ENCODE measurements at regions not wholly inside any gene's neighbourhood (a gene's known extent, or its start where the extent isn't known, plus 50 kb on each side); places are given as distances from the start of the nearest gene placed in this dataset.

DNA sequence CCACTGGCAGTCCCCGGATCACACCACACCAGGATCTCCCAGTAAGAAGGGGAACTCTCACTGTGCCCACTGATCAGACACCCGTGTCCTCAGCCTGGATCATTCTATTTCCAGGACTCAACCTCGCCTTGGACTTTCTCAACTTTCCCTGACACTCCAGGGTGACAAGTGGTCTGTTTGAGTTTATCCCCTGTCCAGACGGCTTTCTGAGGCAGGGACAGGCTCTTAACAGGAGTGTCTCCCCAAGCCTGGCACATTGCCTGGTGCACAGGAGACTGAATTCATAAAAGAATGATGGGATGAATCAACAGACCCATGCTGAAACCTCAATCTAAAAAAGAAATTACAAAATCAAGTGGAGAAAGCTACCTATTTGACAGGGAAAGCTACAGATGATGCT is 606.6 kb downstream of the EFNB2 start:
- no peak overlapping the region for H3K27ac ChIP-seq
- no peak for DNase-seq
- no peaks in the 10 kb centered on the region for H3K27me3 ChIP-seq (ENCODE audit: insufficient read depth, low read depth, severe bottlenecking)
- no peak overlapping the region for H3K4me3 ChIP-seq (ENCODE audit: low read depth, low read length)
- no peaks in the 10 kb centered on the region for H3K9me3 ChIP-seq (ENCODE audit: severe bottlenecking)
- no peak for TF ChIP-seq CTCF (IDR thresholded peaks at IDR 0.05; ENCODE audit: low read depth, low read length)
- H3K36me3 ChIP-seq: no peaks in the 10 kb centered on the region

DNA sequence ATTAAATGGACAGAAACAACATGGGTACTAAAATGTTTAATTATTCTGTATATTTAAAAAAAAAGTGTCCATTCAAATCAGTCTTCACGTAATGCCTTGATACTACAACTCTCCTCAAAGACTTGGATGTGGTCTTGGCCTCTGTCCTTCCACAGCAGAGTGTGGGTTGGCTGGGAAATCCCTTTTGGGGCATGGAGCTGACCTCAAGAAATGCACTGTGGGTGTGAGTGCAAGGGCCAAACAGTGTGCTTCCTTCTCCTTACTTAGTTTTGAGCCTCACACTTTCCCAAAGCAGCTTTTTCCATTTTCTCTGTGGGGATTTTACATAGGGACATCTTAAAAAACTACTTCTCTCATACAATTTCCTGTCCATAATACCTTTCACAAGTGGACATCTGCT is 607.4 kb downstream of the EFNB2 start:
- no peak for DNase-seq
- TF ChIP-seq CTCF (IDR thresholded peaks at IDR 0.05; ENCODE audit: low read depth, low read length): no peak
- H3K36me3 ChIP-seq: no peaks in the 10 kb centered on the region
- no peaks in the 10 kb centered on the region for H3K9me3 ChIP-seq (ENCODE audit: severe bottlenecking)
- no peak overlapping the region for H3K4me3 ChIP-seq (ENCODE audit: low read depth, low read length)
- no peaks in the 10 kb centered on the region for H3K27me3 ChIP-seq (ENCODE audit: insufficient read depth, low read depth, severe bottlenecking)
- H3K27ac ChIP-seq: no peak overlapping the region

GRCh38 chr13:105925496-105925895 is 610.0 kb downstream of the EFNB2 start:
- H3K27me3 ChIP-seq (ENCODE audit: insufficient read depth, low read depth, severe bottlenecking): no peaks in the 10 kb centered on the region
- no peaks in the 10 kb centered on the region for H3K36me3 ChIP-seq
- H3K27ac ChIP-seq: peak overlapping the region; percentile 7; the same call in 1 of the 2 replicates
- DNase-seq: peak; percentile 51
- no peak for TF ChIP-seq CTCF (IDR thresholded peaks at IDR 0.05; ENCODE audit: low read depth, low read length)
- no peak overlapping the region for H3K4me3 ChIP-seq (ENCODE audit: low read depth, low read length)
- H3K9me3 ChIP-seq (ENCODE audit: severe bottlenecking): no peaks in the 10 kb centered on the region

DNA sequence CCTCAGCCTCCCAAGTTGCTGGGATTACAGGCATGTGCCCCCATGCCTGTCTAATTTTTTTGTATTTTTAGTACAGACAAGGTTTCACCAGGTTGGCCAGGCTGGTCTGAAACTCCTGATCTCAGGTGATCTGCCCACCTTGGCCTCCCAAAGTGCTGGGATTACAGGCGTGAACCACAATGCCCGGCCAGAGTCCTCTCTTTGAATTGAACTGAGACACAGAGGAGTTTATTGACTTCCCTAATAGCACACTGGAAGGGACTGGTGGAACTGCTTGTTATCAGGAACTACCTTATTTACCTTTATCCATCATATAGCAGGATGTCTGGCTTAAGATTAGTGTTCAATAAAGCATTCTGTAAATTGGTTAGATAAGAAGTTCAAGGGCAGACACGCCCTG is 613.8 kb downstream of the EFNB2 start:
- Histone ChIP-seq H3K9me3 (ENCODE audit: severe bottlenecking) (no peaks in the 10 kb centered on the region), H3K36me3 (no peaks in the 10 kb centered on the region), H3K4me3 (ENCODE audit: low read depth, low read length) (no peak overlapping the region), H3K27ac (no peak overlapping the region), H3K27me3 (ENCODE audit: insufficient read depth, low read depth, severe bottlenecking) (no peaks in the 10 kb centered on the region)
- no peak for TF ChIP-seq CTCF (IDR thresholded peaks at IDR 0.05; ENCODE audit: low read depth, low read length)
- no peak for DNase-seq

DNA sequence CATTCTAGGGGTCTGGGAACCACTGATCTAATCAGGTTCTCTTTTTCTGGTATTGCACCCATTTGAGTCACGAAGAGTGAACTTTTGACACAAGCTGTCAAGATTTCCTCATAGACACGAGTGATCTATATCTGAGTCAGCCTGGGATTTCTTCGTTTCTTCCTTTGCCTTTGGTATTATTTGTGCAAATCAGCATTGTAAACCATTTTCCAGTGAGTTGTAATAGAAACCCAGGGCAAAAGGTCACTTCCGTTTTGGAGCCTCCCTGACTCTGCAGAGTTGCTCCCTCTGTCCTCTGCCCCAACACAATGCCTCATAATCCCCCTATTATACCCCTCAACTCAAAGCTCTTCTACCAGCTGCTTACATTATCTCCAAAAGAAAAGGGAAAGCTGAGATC is 615.1 kb downstream of the EFNB2 start:
- no peak for DNase-seq
- no peak overlapping the region for H3K27ac ChIP-seq
- H3K9me3 ChIP-seq (ENCODE audit: severe bottlenecking): no peaks in the 10 kb centered on the region
- H3K4me3 ChIP-seq (ENCODE audit: low read depth, low read length): no peak overlapping the region
- no peaks in the 10 kb centered on the region for H3K36me3 ChIP-seq
- H3K27me3 ChIP-seq (ENCODE audit: insufficient read depth, low read depth, severe bottlenecking): no peaks in the 10 kb centered on the region
- TF ChIP-seq CTCF (IDR thresholded peaks at IDR 0.05; ENCODE audit: low read depth, low read length): no peak
